HepG2 (cell line): ENCODE measurements at regions not wholly inside any gene's neighbourhood (a gene's known extent, or its start where the extent isn't known, plus 50 kb on each side); places are given as distances from the start of the nearest gene placed in this dataset.

Source experiments
- ATAC-seq: fragments of 200-7000 bp; cut with Tn5 transposase; 3 replicates; pipeline ENCODE4 v1.9.1; 2020; ENCODE audit warnings: mild to moderate bottlenecking, moderate library complexity
- BruUV-seq: library from RNA; stranded (reverse); fragments of 400-500 nt; replicated peaks from 2 replicates; lab custom pipeline; 2021; lab: Mats Ljungman, UMichigan
- CTCF ChIA-PET: fragments of 300-600 bp; formaldehyde crosslinking; extraction: SDS; loops from one replicate; lab custom pipeline; 2021; ENCODE audit warnings: low total read pairs, inconsistent platforms, low intra/inter-chr PET ratio; lab: Yijun Ruan, JAX
- POLR2A ChIA-PET: fragments of 350-600 bp; sonication (Branson Sonifier 250); formaldehyde crosslinking; loops from one replicate; lab custom pipeline; 2020; ENCODE audit warnings: antibody characterized with exemption, inconsistent platforms; lab: Yijun Ruan, JAX
- DNase-seq: peaks from one replicate; pipeline ENCODE4 v3.0.0-alpha.2; 2015; ENCODE audit warnings: low spot score
- FAIRE-seq: peaks from 3 replicates; lab custom pipeline; 2011; peaks lifted over from hg19 to GRCh38; lab: Jason Lieb, UNC
- H2AFZ ChIP-seq: one replicate; pipeline ENCODE4 v1.6.1; 2011; ENCODE audit warnings: low read length, inconsistent platforms
- H3K27ac ChIP-seq: fragments of 300-600 bp; 3 replicates; pipeline ENCODE4 v1.8.0; 2011; ENCODE audit warnings: mixed run types, mild to moderate bottlenecking, mixed read lengths, low read length, inconsistent platforms; ENCODE audit not compliant: insufficient read depth; ENCODE audit errors: extremely low read length
- H3K27me3 ChIP-seq, 2 experiments: fragments of 200-600 bp in 1 of 2; 2 replicates in 1 of 2; 3 replicates in 1 of 2; pipeline versions ENCODE4 v1.6.0 to v1.8.0; 2011; ENCODE audit warnings: low read length in 2 of 2, mild to moderate bottlenecking in 2 of 2, moderate library complexity in 2 of 2, inconsistent platforms in 1 of 2; ENCODE audit not compliant: insufficient read depth in 2 of 2, control insufficient read depth in 1 of 2
- H3K36me3 ChIP-seq, 2 experiments: fragments of 200-600 bp in 1 of 2; replicated peaks in 1 of 2; 2 replicates in 1 of 2; 3 replicates in 1 of 2; pipeline versions ENCODE4 v1.5.1 to v1.8.0; 2011; ENCODE audit warnings: low read length in 2 of 2, inconsistent platforms in 1 of 2; ENCODE audit not compliant: insufficient read depth in 2 of 2, control insufficient read depth in 1 of 2
- H3K4me1 ChIP-seq: 2 replicates; pipeline ENCODE4 v1.5.1; 2012; ENCODE audit warnings: low read length, inconsistent platforms; ENCODE audit not compliant: insufficient read depth
- H3K4me2 ChIP-seq: 2 replicates; pipeline ENCODE4 v1.6.0; 2011; ENCODE audit warnings: low read depth, low read length, inconsistent platforms
- H3K4me3 ChIP-seq, 3 experiments: fragments of 200-600 bp in 1 of 3; sonication (generic), shearing (Covaris generic) in 1 of 3; replicated peaks in 1 of 3; 2 replicates each; pipeline ENCODE4 v1.5.1; 2011 to 2016; ENCODE audit warnings: low read length in 3 of 3, inconsistent platforms in 2 of 3, low read depth in 2 of 3, mild to moderate bottlenecking in 2 of 3, control low read depth in 1 of 3, mixed read lengths in 1 of 3; ENCODE audit not compliant: insufficient read depth in 1 of 3
- H3K79me2 ChIP-seq: one replicate; pipeline ENCODE4 v1.6.1; 2011; ENCODE audit warnings: low read length, inconsistent platforms; ENCODE audit not compliant: insufficient read depth
- H3K9ac ChIP-seq: 2 replicates; pipeline ENCODE4 v1.6.0; 2011; ENCODE audit warnings: mild to moderate bottlenecking, low read depth, low read length, inconsistent platforms; ENCODE audit not compliant: insufficient read depth
- H3K9me3 ChIP-seq: 2 replicates; pipeline ENCODE4 v1.5.1; 2012; ENCODE audit warnings: mild to moderate bottlenecking, low read length
- H4K20me1 ChIP-seq: 2 replicates; pipeline ENCODE4 v1.6.0; 2011; ENCODE audit warnings: inconsistent platforms, mild to moderate bottlenecking, low read length, moderate library complexity; ENCODE audit not compliant: insufficient read depth
- CEBPB ChIP-seq: IDR thresholded peaks from 2 replicates; pipeline ENCODE4 v1.6.1; 2011; ENCODE audit warnings: low read depth, low read length, improper control_type of control experiment, borderline replicate concordance
- CHD4 ChIP-seq: fragments of 200-600 bp; sonication (generic); IDR thresholded peaks from 2 replicates; pipeline ENCODE4 v1.7.0; 2017; ENCODE audit warnings: mild to moderate bottlenecking, low read length, borderline replicate concordance
- CTCF ChIP-seq: sonication (generic); formaldehyde crosslinking; IDR thresholded peaks from 2 replicates; pipeline ENCODE4 v1.5.0; 2020; ENCODE audit warnings: mild to moderate bottlenecking, missing genetic modification reagents, moderate library complexity
- NFE2L1 ChIP-seq: sonication (generic); formaldehyde crosslinking; IDR thresholded peaks from 2 replicates; pipeline ENCODE4 v1.4.0; 2020; ENCODE audit warnings: missing genetic modification reagents, mild to moderate bottlenecking, borderline replicate concordance
- SUZ12 ChIP-seq: fragments of 150-350 bp; IDR thresholded peaks from 2 replicates; pipeline ENCODE4 v1.6.1; 2014; ENCODE audit warnings: low read depth, low read length
- YEATS4 ChIP-seq: sonication (generic); formaldehyde crosslinking; IDR thresholded peaks from 2 replicates; pipeline ENCODE4 v1.4.0; 2020; ENCODE audit warnings: missing genetic modification reagents, borderline replicate concordance
- ZBTB21 ChIP-seq: sonication (generic); formaldehyde crosslinking; IDR thresholded peaks from 2 replicates; pipeline ENCODE4 v1.4.0; 2020; ENCODE audit warnings: missing genetic modification reagents
- ZBTB25 ChIP-seq: IDR thresholded peaks from 2 replicates; pipeline ENCODE4 v1.6.1; 2018; ENCODE audit warnings: missing genetic modification reagents
- ZNF569 ChIP-seq: sonication (generic); formaldehyde crosslinking; IDR thresholded peaks from 2 replicates; pipeline ENCODE4 v1.5.0; 2020; ENCODE audit warnings: mild to moderate bottlenecking, missing genetic modification reagents, moderate library complexity, borderline replicate concordance
- ZNF615 ChIP-seq: sonication (generic); formaldehyde crosslinking; IDR thresholded peaks from 2 replicates; pipeline ENCODE4 v1.5.0; 2020; ENCODE audit warnings: mild to moderate bottlenecking, missing genetic modification reagents, borderline replicate concordance
- WGBS: methylation state at CpG from one replicate; pipeline ENCODE4 v1.1.6; 2017; ENCODE audit warnings: low lambda C conversion rate; 5-methylcytosine and 5-hydroxymethylcytosine counted together
- in situ Hi-C: cut with HindIII; loops from 2 replicates; pipeline ENCODE4 v1.10.0; 2017; ENCODE audit warnings: low pct_unique_long_range_greater_than_20kb; ENCODE audit not compliant: extremely low pct_ligation_motif_present
- intact Hi-C: fragments of 100-400 bp; cut with micrococcal nuclease; formaldehyde crosslinking; loops from one replicate; pipeline ENCODE4 v1.10.0; 2022; ENCODE audit not compliant: unreplicated experiment

GRCh38 chr10:93139059-93139655, 65.5 kb downstream of the CYP26A1 start:
- TF ChIP-seq SUZ12 (no peak), CHD4 (no peak), ZBTB21 (no peak), ZBTB25 (no peak), CEBPB (peak; percentile 37; the same call in 1 of the 2 replicates), ZNF569 (CRISPR knock-in tag) (no peak), NFE2L1 (CRISPR knock-in tag) (no peak), ZNF615 (CRISPR knock-in tag) (no peak)
- ATAC-seq (no peak), FAIRE-seq (no peak), DNase-seq (no peak)
- in situ Hi-C loops = no loop called here
- Histone ChIP-seq H2AFZ (no peak overlapping the region), H3K79me2 (no peaks in the 10 kb centered on the region), H3K27ac (no peak overlapping the region), H3K9ac (no peak overlapping the region), H3K36me3 (no peaks in the 10 kb centered on the region), H3K27me3 (peaks cover 0 to 2% of the 10 kb centered on the region in 2 experiments; a peak in 1 of 5 replicates), H3K9me3 (no peaks in the 10 kb centered on the region), H3K4me1 (no peaks in the 10 kb centered on the region), H4K20me1 (no peaks in the 10 kb centered on the region), H3K4me3 (no peak overlapping the region), H3K4me2 (no peak overlapping the region)
- WGBS = 18% methylated on average over 4 of the region's 5 CpGs
- ChIA-PET POLR2A (no interaction called here), CTCF (no interaction called here)
- intact Hi-C loops = no loop called here
- no TSS peak for BruUV-seq

- POLR2A ChIA-PET = no interaction called here
- H2AFZ ChIP-seq = no peak overlapping the region
Observed at GRCh38 chr10:93142534-93142933, 68.8 kb downstream of the CYP26A1 start.

More at GRCh38 chr10:93142534-93142933, 68.8 kb downstream of the CYP26A1 start:
- CTCF ChIA-PET = no interaction called here
- Histone ChIP-seq H3K9me3 (no peaks in the 10 kb centered on the region), H3K9ac (no peak overlapping the region), H3K4me1 (no peaks in the 10 kb centered on the region), H3K27ac (no peak overlapping the region), H4K20me1 (no peaks in the 10 kb centered on the region), H3K4me3 (no peak overlapping the region), H3K36me3 (no peaks in the 10 kb centered on the region), H3K4me2 (no peak overlapping the region), H3K79me2 (no peaks in the 10 kb centered on the region), H3K27me3 (peaks cover 0 to 2% of the 10 kb centered on the region in 2 experiments; a peak in 1 of 5 replicates)
- ATAC-seq (no peak), FAIRE-seq (no peak), DNase-seq (no peak)
- 47% methylated on average over 3 of the region's 3 CpGs for WGBS
- BruUV-seq = no TSS peak
- in situ Hi-C loops = no loop called here
- intact Hi-C loops = no loop called here
- TF ChIP-seq CTCF (CRISPR knock-in tag) (peak; percentile 11; the same call in 1 of the 2 replicates), YEATS4 (no peak)
